ENCODE measurements at regions not wholly inside any gene's neighbourhood (a gene's known extent, or its start where the extent isn't known, plus 50 kb on each side); places are given as distances from the start of the nearest gene placed in this dataset.

DNA sequence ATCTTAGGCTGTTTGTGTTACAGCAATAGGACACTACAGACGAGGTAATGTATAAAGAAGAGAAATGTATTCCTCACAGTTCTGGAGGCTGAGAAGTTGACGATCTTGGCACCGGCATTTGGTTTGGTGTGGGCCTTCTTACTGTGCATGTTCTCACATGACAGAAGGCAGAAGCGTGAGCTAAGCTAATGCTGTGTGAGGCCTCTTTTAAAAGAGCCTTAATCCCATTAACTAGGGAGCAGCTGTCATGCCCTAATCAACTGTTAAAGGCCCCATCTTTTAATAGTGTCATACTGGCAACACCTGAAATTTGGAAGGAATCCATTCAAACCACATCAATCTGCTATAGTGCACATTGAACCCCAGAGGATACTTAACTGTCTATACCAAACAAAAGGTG, 992.9 kb downstream of the GALC start:
- TF ChIP-seq, protein P1, sequence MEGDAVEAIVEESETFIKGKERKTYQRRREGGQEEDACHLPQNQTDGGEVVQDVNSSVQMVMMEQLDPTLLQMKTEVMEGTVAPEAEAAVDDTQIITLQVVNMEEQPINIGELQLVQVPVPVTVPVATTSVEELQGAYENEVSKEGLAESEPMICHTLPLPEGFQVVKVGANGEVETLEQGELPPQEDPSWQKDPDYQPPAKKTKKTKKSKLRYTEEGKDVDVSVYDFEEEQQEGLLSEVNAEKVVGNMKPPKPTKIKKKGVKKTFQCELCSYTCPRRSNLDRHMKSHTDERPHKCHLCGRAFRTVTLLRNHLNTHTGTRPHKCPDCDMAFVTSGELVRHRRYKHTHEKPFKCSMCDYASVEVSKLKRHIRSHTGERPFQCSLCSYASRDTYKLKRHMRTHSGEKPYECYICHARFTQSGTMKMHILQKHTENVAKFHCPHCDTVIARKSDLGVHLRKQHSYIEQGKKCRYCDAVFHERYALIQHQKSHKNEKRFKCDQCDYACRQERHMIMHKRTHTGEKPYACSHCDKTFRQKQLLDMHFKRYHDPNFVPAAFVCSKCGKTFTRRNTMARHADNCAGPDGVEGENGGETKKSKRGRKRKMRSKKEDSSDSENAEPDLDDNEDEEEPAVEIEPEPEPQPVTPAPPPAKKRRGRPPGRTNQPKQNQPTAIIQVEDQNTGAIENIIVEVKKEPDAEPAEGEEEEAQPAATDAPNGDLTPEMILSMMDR (IDR thresholded peaks at IDR 0.05; ENCODE audit: low read depth, low read length, missing input control), result no peak
- no peak for TF ChIP-seq RAD21 (IDR thresholded peaks at IDR 0.05)
- TF ChIP-seq JUND (IDR thresholded peaks at IDR 0.05), result no peak
- TF ChIP-seq RXRA (IDR thresholded peaks at IDR 0.05), result no peak
- TF ChIP-seq, protein P2, sequence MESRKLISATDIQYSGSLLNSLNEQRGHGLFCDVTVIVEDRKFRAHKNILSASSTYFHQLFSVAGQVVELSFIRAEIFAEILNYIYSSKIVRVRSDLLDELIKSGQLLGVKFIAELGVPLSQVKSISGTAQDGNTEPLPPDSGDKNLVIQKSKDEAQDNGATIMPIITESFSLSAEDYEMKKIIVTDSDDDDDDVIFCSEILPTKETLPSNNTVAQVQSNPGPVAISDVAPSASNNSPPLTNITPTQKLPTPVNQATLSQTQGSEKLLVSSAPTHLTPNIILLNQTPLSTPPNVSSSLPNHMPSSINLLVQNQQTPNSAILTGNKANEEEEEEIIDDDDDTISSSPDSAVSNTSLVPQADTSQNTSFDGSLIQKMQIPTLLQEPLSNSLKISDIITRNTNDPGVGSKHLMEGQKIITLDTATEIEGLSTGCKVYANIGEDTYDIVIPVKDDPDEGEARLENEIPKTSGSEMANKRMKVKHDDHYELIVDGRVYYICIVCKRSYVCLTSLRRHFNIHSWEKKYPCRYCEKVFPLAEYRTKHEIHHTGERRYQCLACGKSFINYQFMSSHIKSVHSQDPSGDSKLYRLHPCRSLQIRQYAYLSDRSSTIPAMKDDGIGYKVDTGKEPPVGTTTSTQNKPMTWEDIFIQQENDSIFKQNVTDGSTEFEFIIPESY (IDR thresholded peaks at IDR 0.05), result no peak
- TF ChIP-seq, protein P3, sequence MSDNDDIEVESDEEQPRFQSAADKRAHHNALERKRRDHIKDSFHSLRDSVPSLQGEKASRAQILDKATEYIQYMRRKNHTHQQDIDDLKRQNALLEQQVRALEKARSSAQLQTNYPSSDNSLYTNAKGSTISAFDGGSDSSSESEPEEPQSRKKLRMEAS (IDR thresholded peaks at IDR 0.05), result no peak
- TF ChIP-seq SP1 (IDR thresholded peaks at IDR 0.05), result no peak
- TF ChIP-seq, protein P4, sequence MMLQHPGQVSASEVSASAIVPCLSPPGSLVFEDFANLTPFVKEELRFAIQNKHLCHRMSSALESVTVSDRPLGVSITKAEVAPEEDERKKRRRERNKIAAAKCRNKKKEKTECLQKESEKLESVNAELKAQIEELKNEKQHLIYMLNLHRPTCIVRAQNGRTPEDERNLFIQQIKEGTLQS (IDR thresholded peaks at IDR 0.05), result no peak
- no peak for TF ChIP-seq TAF1 (conservative IDR thresholded peaks at IDR 0.05)
- TF ChIP-seq YY1 (IDR thresholded peaks at IDR 0.05), result no peak
- TF ChIP-seq EGR1 (IDR thresholded peaks at IDR 0.05; ENCODE audit: low read depth in 2 of 2), result no peak
- TF ChIP-seq GABPA (IDR thresholded peaks at IDR 0.05 in 1 of 2, conservative IDR thresholded peaks at IDR 0.05 in 1 of 2), result no peak
